HFFc6 (cell line): ENCODE measurements at regions not wholly inside any gene's neighbourhood (a gene's known extent, or its start where the extent isn't known, plus 50 kb on each side); places are given as distances from the start of the nearest gene placed in this dataset.

Experiments
- DNase-seq: peaks from one replicate; pipeline ENCODE4 v3.0.0-alpha.2; 2018
- H3K27ac Mint-ChIP-seq: 2 replicates; pipeline ENCODE4 v1.8.0; 2020; ENCODE audit warnings: mild to moderate bottlenecking, mixed read lengths
- H3K27me3 Mint-ChIP-seq: 2 replicates; pipeline ENCODE4 v1.8.0; 2021; ENCODE audit warnings: mild to moderate bottlenecking, moderate library complexity, mixed read lengths; ENCODE audit not compliant: insufficient read depth
- H3K36me3 Mint-ChIP-seq: 2 replicates; pipeline ENCODE4 v1.8.0; 2021; ENCODE audit warnings: low read depth, mixed read lengths
- H3K4me1 Mint-ChIP-seq: 2 replicates; pipeline ENCODE4 v1.8.0; 2020; ENCODE audit warnings: low read depth, mixed read lengths
- H3K4me3 Mint-ChIP-seq: 2 replicates; pipeline ENCODE4 v1.8.0; 2020; ENCODE audit warnings: mild to moderate bottlenecking, moderate library complexity, mixed read lengths
- H3K9me3 Mint-ChIP-seq: 2 replicates; pipeline ENCODE4 v1.8.0; 2020; ENCODE audit warnings: mild to moderate bottlenecking, mixed read lengths
- TF ChIP-seq, protein P1 (sequence below): fragments of 200-600 bp; sonication (generic); IDR thresholded peaks from 2 replicates; pipeline ENCODE4 v1.5.0; 2021; ENCODE audit warnings: antibody characterized with exemption, mild to moderate bottlenecking

DNA sequence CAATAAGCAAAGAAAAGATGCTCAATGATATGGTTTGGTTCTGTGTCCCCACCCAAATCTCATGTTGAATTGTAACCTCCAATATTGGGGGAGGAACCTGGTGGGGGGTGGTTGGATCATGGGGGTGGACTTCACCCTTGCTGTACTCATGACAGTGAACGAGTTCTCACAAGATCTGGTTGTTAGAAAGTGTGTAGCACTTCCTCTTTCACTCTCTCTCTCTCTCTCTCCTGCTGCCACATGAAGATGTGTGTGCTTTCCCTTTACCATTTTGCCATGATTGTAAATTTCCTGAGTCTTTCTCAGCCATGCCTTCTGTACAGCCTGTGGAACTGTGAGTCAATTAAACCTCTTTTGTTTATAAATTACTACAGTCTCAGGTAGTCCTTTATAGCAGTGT lies 248.4 kb downstream of the HHIPL2 start:
- no peaks in the 10 kb centered on the region for H3K36me3 Mint-ChIP-seq
- H3K27me3 Mint-ChIP-seq, result peaks cover 7% of the 10 kb centered on the region
- no peak overlapping the region for H3K27ac Mint-ChIP-seq
- H3K4me1 Mint-ChIP-seq, result peaks cover 4% of the 10 kb centered on the region; the same call in 1 of the 2 replicates
- TF ChIP-seq, protein P1, sequence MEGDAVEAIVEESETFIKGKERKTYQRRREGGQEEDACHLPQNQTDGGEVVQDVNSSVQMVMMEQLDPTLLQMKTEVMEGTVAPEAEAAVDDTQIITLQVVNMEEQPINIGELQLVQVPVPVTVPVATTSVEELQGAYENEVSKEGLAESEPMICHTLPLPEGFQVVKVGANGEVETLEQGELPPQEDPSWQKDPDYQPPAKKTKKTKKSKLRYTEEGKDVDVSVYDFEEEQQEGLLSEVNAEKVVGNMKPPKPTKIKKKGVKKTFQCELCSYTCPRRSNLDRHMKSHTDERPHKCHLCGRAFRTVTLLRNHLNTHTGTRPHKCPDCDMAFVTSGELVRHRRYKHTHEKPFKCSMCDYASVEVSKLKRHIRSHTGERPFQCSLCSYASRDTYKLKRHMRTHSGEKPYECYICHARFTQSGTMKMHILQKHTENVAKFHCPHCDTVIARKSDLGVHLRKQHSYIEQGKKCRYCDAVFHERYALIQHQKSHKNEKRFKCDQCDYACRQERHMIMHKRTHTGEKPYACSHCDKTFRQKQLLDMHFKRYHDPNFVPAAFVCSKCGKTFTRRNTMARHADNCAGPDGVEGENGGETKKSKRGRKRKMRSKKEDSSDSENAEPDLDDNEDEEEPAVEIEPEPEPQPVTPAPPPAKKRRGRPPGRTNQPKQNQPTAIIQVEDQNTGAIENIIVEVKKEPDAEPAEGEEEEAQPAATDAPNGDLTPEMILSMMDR, result no peak
- H3K9me3 Mint-ChIP-seq, result 0 out of 2 replicates have a peak, but pooled peaks cover 8% of the 10 kb centered on the region
- no peak for DNase-seq
- no peak overlapping the region for H3K4me3 Mint-ChIP-seq

DNA sequence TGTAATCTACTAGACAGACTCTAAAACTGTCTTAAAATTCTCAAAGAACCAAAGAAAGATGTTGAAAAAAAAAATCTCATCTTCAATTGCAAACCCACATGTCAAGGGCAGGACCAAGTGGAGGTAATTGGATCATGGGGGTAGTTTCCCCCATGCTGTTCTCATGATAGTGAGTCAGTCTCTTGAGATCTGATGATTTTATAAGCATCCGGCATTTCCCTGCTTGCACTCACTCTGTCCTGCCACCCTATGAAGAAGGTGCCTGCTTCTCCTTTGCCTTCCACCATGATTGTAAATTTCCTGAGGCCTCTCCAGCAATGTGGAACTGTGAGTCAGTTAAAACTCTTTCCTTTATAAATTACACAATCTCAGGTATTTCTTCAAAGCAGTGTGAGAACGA lies 257.0 kb downstream of the HHIPL2 start:
- TF ChIP-seq, protein P1, result no peak
- H3K27me3 Mint-ChIP-seq, result peaks cover 8% of the 10 kb centered on the region; the same call in 1 of the 2 replicates
- no peak for DNase-seq
- peaks cover 9% of the 10 kb centered on the region for H3K4me1 Mint-ChIP-seq
- no peak overlapping the region for H3K27ac Mint-ChIP-seq
- H3K9me3 Mint-ChIP-seq, result no peaks in the 10 kb centered on the region
- no peaks in the 10 kb centered on the region for H3K36me3 Mint-ChIP-seq
- H3K4me3 Mint-ChIP-seq, result no peak overlapping the region

DNA sequence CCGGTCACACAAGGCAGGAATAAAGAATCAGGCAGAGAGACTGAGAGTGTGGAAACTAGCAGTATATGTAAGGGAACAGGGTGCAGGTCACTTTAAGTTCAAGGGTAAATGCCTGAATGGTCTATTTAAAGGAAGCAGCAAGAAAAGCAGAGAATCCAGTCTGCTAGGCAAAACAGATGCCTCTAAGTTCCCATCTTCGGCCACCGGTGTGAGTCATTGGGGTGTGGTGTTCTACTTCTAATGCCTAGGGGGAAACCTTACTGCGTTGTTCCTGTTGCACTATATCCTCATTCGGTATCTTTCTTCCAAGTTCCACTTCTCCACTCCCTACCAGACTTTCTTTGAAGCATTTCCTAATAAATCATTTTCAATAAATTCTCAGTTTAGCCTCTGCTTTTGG lies 259.9 kb downstream of the HHIPL2 start:
- H3K36me3 Mint-ChIP-seq, result no peaks in the 10 kb centered on the region
- peaks cover 28% of the 10 kb centered on the region for H3K4me1 Mint-ChIP-seq
- no peak overlapping the region for H3K27ac Mint-ChIP-seq
- peaks cover 8% of the 10 kb centered on the region; the same call in 1 of the 2 replicates for H3K27me3 Mint-ChIP-seq
- peak; percentile 22 for DNase-seq
- H3K4me3 Mint-ChIP-seq, result no peak overlapping the region
- H3K9me3 Mint-ChIP-seq, result no peaks in the 10 kb centered on the region
- TF ChIP-seq, protein P1, result no peak

DNA sequence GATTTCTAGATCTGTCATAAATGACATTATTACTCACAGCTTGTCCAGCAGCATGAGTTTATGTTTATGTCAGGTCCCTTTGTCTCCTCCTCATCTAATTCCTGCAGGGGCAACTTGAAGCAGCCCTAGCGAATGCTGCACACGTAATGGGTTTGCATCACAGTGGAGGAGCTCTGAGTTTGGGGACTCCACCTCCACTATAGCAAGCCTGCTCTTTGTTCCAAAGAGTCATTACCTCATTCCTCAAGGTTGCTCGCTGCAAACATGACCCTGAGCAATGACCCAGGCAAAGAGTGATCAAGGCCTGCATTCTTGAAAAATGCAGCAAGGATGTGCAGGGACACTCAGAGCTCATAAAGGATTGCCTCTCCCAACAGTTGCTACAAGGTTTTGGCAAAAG lies 261.9 kb downstream of the HHIPL2 start:
- no peak overlapping the region for H3K4me3 Mint-ChIP-seq
- no peak overlapping the region for H3K27ac Mint-ChIP-seq
- H3K9me3 Mint-ChIP-seq, result peaks cover 4% of the 10 kb centered on the region; the same call in 1 of the 2 replicates
- H3K36me3 Mint-ChIP-seq, result no peaks in the 10 kb centered on the region
- no peak for DNase-seq
- no peaks in the 10 kb centered on the region for H3K27me3 Mint-ChIP-seq
- peaks cover 35% of the 10 kb centered on the region for H3K4me1 Mint-ChIP-seq
- TF ChIP-seq, protein P1, result no peak

DNA sequence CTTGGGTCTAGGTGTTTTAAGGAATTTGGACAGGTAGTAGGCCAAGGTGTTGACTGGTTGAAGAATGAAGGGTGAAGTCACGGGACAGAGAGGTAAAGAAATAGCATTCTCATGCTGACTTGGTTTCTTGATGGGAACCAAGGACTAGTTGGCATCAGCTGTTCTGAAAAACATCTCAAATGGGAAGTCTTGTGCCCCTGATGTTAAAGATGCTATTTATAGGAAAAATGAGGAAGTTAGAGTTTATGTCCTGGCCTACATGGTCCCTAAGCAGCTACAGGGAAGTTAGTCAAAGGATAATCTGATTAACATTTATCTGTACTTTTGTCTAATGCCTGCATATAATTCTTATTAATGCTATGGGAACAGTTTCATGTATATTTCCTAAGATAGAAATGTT lies 262.4 kb downstream of the HHIPL2 start:
- Mint-ChIP-seq H3K27me3 (no peaks in the 10 kb centered on the region), H3K27ac (no peak overlapping the region), H3K36me3 (no peaks in the 10 kb centered on the region), H3K4me3 (no peak overlapping the region), H3K9me3 (peaks cover 4% of the 10 kb centered on the region; the same call in 1 of the 2 replicates), H3K4me1 (peaks cover 35% of the 10 kb centered on the region)
- TF ChIP-seq, protein P1, result no peak
- DNase-seq, result no peak

DNA sequence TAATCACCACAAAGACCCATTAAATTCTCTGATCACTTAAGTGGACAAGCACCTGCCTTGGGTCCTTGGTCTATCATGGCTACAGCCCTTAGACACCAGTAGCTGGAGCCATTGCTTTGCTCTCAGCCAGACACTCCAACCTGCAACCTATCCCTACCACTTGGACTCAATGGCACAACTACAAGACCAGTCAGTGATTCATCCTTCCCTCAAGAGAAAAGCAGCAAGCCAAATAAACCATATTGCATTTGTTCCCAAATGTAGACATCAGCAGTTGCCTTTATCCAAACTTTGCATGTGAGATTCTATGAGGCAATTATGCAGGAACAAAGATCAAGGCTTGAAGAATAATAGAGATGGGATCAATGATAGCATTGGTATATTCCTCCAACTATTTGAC lies 263.4 kb downstream of the HHIPL2 start:
- Mint-ChIP-seq H3K9me3 (peaks cover 4% of the 10 kb centered on the region; the same call in 1 of the 2 replicates), H3K4me1 (peaks cover 35% of the 10 kb centered on the region), H3K27ac (no peak overlapping the region), H3K27me3 (peaks cover under 1% of the 10 kb centered on the region; the same call in 1 of the 2 replicates), H3K4me3 (no peak overlapping the region), H3K36me3 (no peaks in the 10 kb centered on the region)
- DNase-seq, result no peak
- TF ChIP-seq, protein P1, result no peak
